ENCODE measurements at regions not wholly inside any gene's neighbourhood (a gene's known extent, or its start where the extent isn't known, plus 50 kb on each side); places are given as distances from the start of the nearest gene placed in this dataset.
A peak's percentile ranks its signal among the peaks of the same experiment; 100 is the strongest.

GRCh38 chr5:125277494-125278154 is 531.2 kb upstream of the ZNF608 start:
- FAIRE-seq (peak; percentile 89), DNase-seq (ENCODE audit: low read depth, low spot score) (peak; percentile 93)
- CTCF ChIA-PET: interaction anchor here (0.6 to 3.7 kb wide), 5 partner anchors 10 to 282 kb away, joined by 3 to 19 read pairs (median 4); no protein-coding TSS in a partner anchor
- Histone ChIP-seq H2AFZ (ENCODE audit: low read depth, low read length) (peak overlapping the region; percentile 19), H3K9me1 (replicated peaks; ENCODE audit: control insufficient read depth, extremely low read depth, insufficient read depth, low read length) (no peaks in the 10 kb centered on the region), H3K4me2 (ENCODE audit: insufficient read depth, low read length) (peak overlapping the region; percentile 39), H3K4me1 (ENCODE audit: control insufficient read depth, extremely low read depth, insufficient read depth, low read length) (peaks cover 46% of the 10 kb centered on the region), H3K9me3 (replicated peaks; ENCODE audit: control insufficient read depth, insufficient read depth, low read length) (no peaks in the 10 kb centered on the region), H3K27me3 (ENCODE audit: control insufficient read depth in 2 of 2, insufficient read depth in 2 of 2, low read length in 2 of 2) (no peaks in the 10 kb centered on the region), H3K4me3 (replicated peaks in 1 of 3; ENCODE audit: insufficient read depth in 1 of 3, low read depth in 1 of 3, low read length in 3 of 3) (no peak overlapping the region), H3K9ac (replicated peaks; ENCODE audit: extremely low read depth, insufficient read depth, low read length) (peak overlapping the region; percentile 6), H3K36me3 (ENCODE audit: control insufficient read depth in 2 of 2, extremely low read depth in 1 of 2, insufficient read depth in 2 of 2, low read length in 2 of 2) (no peaks in the 10 kb centered on the region), H3K79me2 (ENCODE audit: control insufficient read depth, insufficient read depth, low read length) (no peaks in the 10 kb centered on the region), H3K27ac (ENCODE audit: insufficient read depth, low read depth, low read length) (peak overlapping the region; percentile 85), H4K20me1 (replicated peaks; ENCODE audit: control insufficient read depth, extremely low read depth, insufficient read depth, low read length) (no peaks in the 10 kb centered on the region)
- dilution Hi-C loops (cut with MboI; ENCODE audit: extremely low pct_ligation_motif_present, low sequenced_read_pairs): no loop called here
- BruUV-seq (replicated peaks): TSS peak; percentile 67
- POLR2A ChIA-PET: no interaction called here
- TF ChIP-seq JUN (IDR thresholded peaks at IDR 0.05; ENCODE audit: borderline replicate concordance, insufficient read depth, insufficient read length, low read depth): peak; percentile 97
- no peak for TF ChIP-seq CTCF (IDR thresholded peaks at IDR 0.05; ENCODE audit: extremely low read depth in 1 of 2, insufficient read depth in 1 of 2, low read depth in 1 of 2, low read length in 2 of 2)
- TF ChIP-seq GATA2 (IDR thresholded peaks at IDR 0.05; ENCODE audit: insufficient read depth, insufficient read length, low read depth, low read length): peak; percentile 9
- TF ChIP-seq MAX (IDR thresholded peaks at IDR 0.05; ENCODE audit: insufficient read depth, insufficient read length): no peak
- TF ChIP-seq EZH2 (IDR thresholded peaks at IDR 0.05; ENCODE audit: borderline replicate concordance, low read depth, low read length, severe bottlenecking): no peak
- no peak for TF ChIP-seq MYC (IDR thresholded peaks at IDR 0.05; ENCODE audit: low read depth, low read length)
- peak; percentile 77 for TF ChIP-seq POLR2AphosphoS5 (IDR thresholded peaks at IDR 0.05; ENCODE audit: insufficient read depth, low read depth, low read length)
- TF ChIP-seq POLR2A (IDR thresholded peaks at IDR 0.05; ENCODE audit: low read depth, low read length): no peak
- TF ChIP-seq FOS (IDR thresholded peaks at IDR 0.05; ENCODE audit: borderline replicate concordance, insufficient read depth, low read length): peak; percentile 99
- intact Hi-C loops (cut with micrococcal nuclease): loop anchor here (1.0 to 10.0 kb wide), 9 partner anchors 14 to 1573 kb away; no protein-coding TSS in a partner anchor

Measured in endothelial cell of umbilical vein (primary cell).